ENCODE measurements at regions not wholly inside any gene's neighbourhood (a gene's known extent, or its start where the extent isn't known, plus 50 kb on each side); places are given as distances from the start of the nearest gene placed in this dataset.

GRCh38 chr5:145062280-145063062 lies 772.7 kb downstream of the PRELID2 start:
- no peak overlapping the region for H3K4me3 ChIP-seq (replicated peaks; ENCODE audit: insufficient read depth, low read length)
- no peak overlapping the region for H3K27ac ChIP-seq (replicated peaks)
- DNase-seq (ENCODE audit: low read depth in 1 of 2, low spot score in 1 of 2), result no peak
- TF ChIP-seq REST (IDR thresholded peaks at IDR 0.05; ENCODE audit: insufficient replicate concordance, low read depth) (no peak), SPI1 (IDR thresholded peaks at IDR 0.05; ENCODE audit: borderline replicate concordance, low read depth) (no peak)
- no peaks in the 10 kb centered on the region for H3K27me3 ChIP-seq (ENCODE audit: insufficient read depth, poor library complexity, severe bottlenecking)

- Histone ChIP-seq H3K27me3 (ENCODE audit: insufficient read depth, poor library complexity, severe bottlenecking) (no peaks in the 10 kb centered on the region), H3K4me3 (replicated peaks; ENCODE audit: insufficient read depth, low read length) (no peak overlapping the region), H3K27ac (replicated peaks) (no peak overlapping the region)
- no peak for TF ChIP-seq CTCF (IDR thresholded peaks at IDR 0.05; ENCODE audit: insufficient read depth, low read length)
- TF ChIP-seq GABPA (IDR thresholded peaks at IDR 0.05; ENCODE audit: low read depth), result no peak
- no peak for TF ChIP-seq SPI1 (IDR thresholded peaks at IDR 0.05; ENCODE audit: borderline replicate concordance, low read depth)
- no peak for TF ChIP-seq POLR2AphosphoS5 (IDR thresholded peaks at IDR 0.05; ENCODE audit: low read depth)
- TF ChIP-seq REST (IDR thresholded peaks at IDR 0.05; ENCODE audit: insufficient replicate concordance, low read depth), result no peak
- DNase-seq (ENCODE audit: low read depth in 1 of 2, low spot score in 1 of 2), result no peak
Observed at GRCh38 chr5:145056800-145057199, 778.3 kb downstream of the PRELID2 start.

GRCh38 chr5:145050181-145050580 lies 785.0 kb downstream of the PRELID2 start:
- H3K27ac ChIP-seq (replicated peaks), result no peak overlapping the region
- no peaks in the 10 kb centered on the region for H3K27me3 ChIP-seq (ENCODE audit: insufficient read depth, poor library complexity, severe bottlenecking)
- no peak overlapping the region for H3K4me3 ChIP-seq (replicated peaks; ENCODE audit: insufficient read depth, low read length)
- no peak for DNase-seq (ENCODE audit: low read depth in 1 of 2, low spot score in 1 of 2)
- no peak for TF ChIP-seq POLR2AphosphoS5 (IDR thresholded peaks at IDR 0.05; ENCODE audit: low read depth)
- no peak for TF ChIP-seq CTCF (IDR thresholded peaks at IDR 0.05; ENCODE audit: insufficient read depth, low read length)
- no peak for TF ChIP-seq GABPA (IDR thresholded peaks at IDR 0.05; ENCODE audit: low read depth)
- no peak for TF ChIP-seq REST (IDR thresholded peaks at IDR 0.05; ENCODE audit: insufficient replicate concordance, low read depth)
- TF ChIP-seq SPI1 (IDR thresholded peaks at IDR 0.05; ENCODE audit: borderline replicate concordance, low read depth), result no peak
